PC-9 (cell line): ENCODE measurements at regions not wholly inside any gene's neighbourhood (a gene's known extent, or its start where the extent isn't known, plus 50 kb on each side); places are given as distances from the start of the nearest gene placed in this dataset.

Experiments
- BruUV-seq: library from RNA; stranded (reverse); fragments of 400-500 nt; replicated peaks from 2 replicates; lab custom pipeline; 2021; lab: Mats Ljungman, UMichigan
- CTCF ChIA-PET: fragments of 300-600 bp; sonication (Branson Sonifier 250); formaldehyde crosslinking; loops from one replicate; lab custom pipeline; 2022; ENCODE audit warnings: antibody characterized with exemption; lab: Charles Lee
- POLR2A ChIA-PET: fragments of 300-600 bp; sonication (Branson Sonifier 250); formaldehyde crosslinking; loops from one replicate; lab custom pipeline; 2022; ENCODE audit warnings: antibody characterized with exemption; ENCODE audit not compliant: unreplicated experiment; lab: Charles Lee
- DNase-seq, 2 experiments: peaks; one replicate each; pipeline versions ENCODE4 v3.0.0 to v3.0.0-alpha.2; 2015 to 2022; ENCODE audit warnings: mixed read lengths in 1 of 2
- H2AFZ ChIP-seq: fragments of 200-600 bp; sonication (generic); 2 replicates; pipeline ENCODE4 v1.8.1; 2017; ENCODE audit warnings: antibody characterized with exemption
- H3F3A ChIP-seq: fragments of 200-600 bp; sonication (generic); 2 replicates; pipeline ENCODE4 v1.8.1; 2017; ENCODE audit warnings: antibody characterized with exemption, mild to moderate bottlenecking, low read depth; ENCODE audit not compliant: insufficient read depth
- H3K27ac ChIP-seq: fragments of 200-600 bp; sonication (generic); 2 replicates; pipeline ENCODE4 v1.6.1; 2016; ENCODE audit warnings: mixed run types
- H3K27me3 ChIP-seq: fragments of 200-600 bp; sonication (generic); 2 replicates; pipeline ENCODE4 v1.6.1; 2016; ENCODE audit warnings: low read depth, mixed run types; ENCODE audit not compliant: insufficient read depth
- H3K36me3 ChIP-seq: fragments of 200-600 bp; sonication (generic); 2 replicates; pipeline ENCODE4 v1.6.1; 2016; ENCODE audit warnings: low read depth, mixed run types
- H3K4me1 ChIP-seq: fragments of 200-600 bp; sonication (generic); replicated peaks from 2 replicates; pipeline ENCODE4 v1.6.1; 2016; ENCODE audit warnings: mixed run types; ENCODE audit not compliant: insufficient read depth
- H3K4me2 ChIP-seq: fragments of 200-600 bp; sonication (generic); 2 replicates; pipeline ENCODE4 v1.6.1; 2017; ENCODE audit warnings: mixed run types
- H3K4me3 ChIP-seq: fragments of 200-600 bp; sonication (generic); 2 replicates; pipeline ENCODE4 v1.6.1; 2016; ENCODE audit warnings: mixed run types
- H3K79me2 ChIP-seq: fragments of 200-600 bp; sonication (generic); 2 replicates; pipeline ENCODE4 v1.6.1; 2017; ENCODE audit warnings: low read depth, mixed run types
- H3K9me2 ChIP-seq: fragments of 200-600 bp; sonication (generic); 2 replicates; pipeline ENCODE4 v1.8.1; 2017; ENCODE audit warnings: mild to moderate bottlenecking; ENCODE audit not compliant: insufficient read depth
- H3K9me3 ChIP-seq: fragments of 200-600 bp; sonication (generic); 2 replicates; pipeline ENCODE4 v1.8.1; 2016; ENCODE audit warnings: low read depth; ENCODE audit not compliant: insufficient read depth
- H4K20me1 ChIP-seq: fragments of 200-600 bp; sonication (generic); 2 replicates; pipeline ENCODE4 v1.8.1; 2017; ENCODE audit not compliant: insufficient read depth
- EZH2 ChIP-seq: fragments of 200-600 bp; sonication (generic); IDR thresholded peaks from 2 replicates; pipeline ENCODE4 v1.8.0; 2017; ENCODE audit warnings: antibody characterized with exemption, low read depth
- intact Hi-C: fragments of 100-400 bp; cut with micrococcal nuclease; formaldehyde crosslinking; loops from one replicate; pipeline ENCODE4 v1.10.0; 2022; ENCODE audit not compliant: unreplicated experiment
- TF ChIP-seq, protein P1 (sequence below): fragments of 200-600 bp; sonication (generic); conservative IDR thresholded peaks from 2 replicates; pipeline ENCODE4 v1.6.1; 2017; ENCODE audit warnings: mixed run types, antibody characterized with exemption, mild to moderate bottlenecking, moderate library complexity

DNA sequence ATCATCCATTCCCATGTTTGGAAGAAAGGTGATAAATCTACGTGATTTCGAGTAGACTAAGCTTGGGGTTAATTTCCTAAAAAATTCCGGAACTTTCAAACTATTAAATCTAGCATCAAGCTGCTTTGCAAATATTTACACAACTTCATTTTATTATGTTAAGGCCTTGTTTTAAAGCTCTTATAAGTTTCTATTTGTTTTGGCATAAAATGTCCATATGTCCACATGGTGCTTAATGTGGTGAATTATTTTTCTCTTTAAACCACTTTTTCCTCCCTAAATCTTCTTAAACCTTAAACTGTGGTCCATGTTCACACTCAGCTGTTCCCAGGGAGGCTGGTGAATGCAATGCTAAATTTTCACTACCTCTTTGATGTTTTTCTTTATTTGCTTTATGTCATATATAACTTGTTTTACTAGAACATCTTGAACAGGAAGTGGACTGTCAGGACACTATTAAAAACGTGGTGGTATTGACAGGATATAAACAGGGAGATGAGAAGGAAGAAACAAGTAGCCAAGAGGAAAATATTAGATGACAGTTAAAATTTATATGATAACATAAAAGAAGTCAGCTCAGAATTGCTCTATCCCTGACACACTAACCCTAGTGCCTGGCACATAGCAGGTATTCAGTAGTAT lies 72.5 kb upstream of the AGTR1 start:
- Histone ChIP-seq H3K27me3 (no peaks in the 10 kb centered on the region), H4K20me1 (no peaks in the 10 kb centered on the region), H3K9me2 (no peaks in the 10 kb centered on the region), H3K27ac (no peak overlapping the region), H3K4me2 (no peak overlapping the region), H3K9me3 (no peaks in the 10 kb centered on the region), H3K36me3 (no peaks in the 10 kb centered on the region), H3K4me1 (no peaks in the 10 kb centered on the region), H2AFZ (no peak overlapping the region), H3K4me3 (no peak overlapping the region), H3K79me2 (no peaks in the 10 kb centered on the region), H3F3A (no peaks in the 10 kb centered on the region)
- ChIA-PET POLR2A (no interaction called here), CTCF (no interaction called here)
- intact Hi-C loops, result no loop called here
- BruUV-seq, result no TSS peak
- DNase-seq, result no peak
- no peak for TF ChIP-seq EZH2
- TF ChIP-seq, protein P1, sequence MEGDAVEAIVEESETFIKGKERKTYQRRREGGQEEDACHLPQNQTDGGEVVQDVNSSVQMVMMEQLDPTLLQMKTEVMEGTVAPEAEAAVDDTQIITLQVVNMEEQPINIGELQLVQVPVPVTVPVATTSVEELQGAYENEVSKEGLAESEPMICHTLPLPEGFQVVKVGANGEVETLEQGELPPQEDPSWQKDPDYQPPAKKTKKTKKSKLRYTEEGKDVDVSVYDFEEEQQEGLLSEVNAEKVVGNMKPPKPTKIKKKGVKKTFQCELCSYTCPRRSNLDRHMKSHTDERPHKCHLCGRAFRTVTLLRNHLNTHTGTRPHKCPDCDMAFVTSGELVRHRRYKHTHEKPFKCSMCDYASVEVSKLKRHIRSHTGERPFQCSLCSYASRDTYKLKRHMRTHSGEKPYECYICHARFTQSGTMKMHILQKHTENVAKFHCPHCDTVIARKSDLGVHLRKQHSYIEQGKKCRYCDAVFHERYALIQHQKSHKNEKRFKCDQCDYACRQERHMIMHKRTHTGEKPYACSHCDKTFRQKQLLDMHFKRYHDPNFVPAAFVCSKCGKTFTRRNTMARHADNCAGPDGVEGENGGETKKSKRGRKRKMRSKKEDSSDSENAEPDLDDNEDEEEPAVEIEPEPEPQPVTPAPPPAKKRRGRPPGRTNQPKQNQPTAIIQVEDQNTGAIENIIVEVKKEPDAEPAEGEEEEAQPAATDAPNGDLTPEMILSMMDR, result no peak

DNA sequence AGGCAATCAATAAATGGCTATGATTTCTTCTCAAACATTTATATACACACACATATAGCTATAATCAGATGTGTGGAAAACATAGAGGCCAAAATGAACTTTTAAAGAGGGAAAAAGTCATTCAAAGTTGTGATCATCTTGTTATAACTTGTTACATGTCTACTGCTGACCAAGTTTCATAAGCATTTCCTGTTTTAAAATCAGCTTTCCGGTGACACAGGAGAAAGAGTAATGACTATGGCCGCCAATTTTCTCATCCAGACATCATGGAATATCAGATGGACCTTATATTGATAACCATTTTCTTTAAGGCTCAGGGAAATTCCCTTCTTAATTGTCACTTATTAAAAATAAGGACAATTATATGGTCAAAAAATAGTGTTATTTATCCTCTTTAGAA lies 71.7 kb upstream of the AGTR1 start:
- Histone ChIP-seq H3K9me3 (no peaks in the 10 kb centered on the region), H3K4me2 (no peak overlapping the region), H3F3A (no peaks in the 10 kb centered on the region), H3K4me1 (no peaks in the 10 kb centered on the region), H3K9me2 (no peaks in the 10 kb centered on the region), H4K20me1 (no peaks in the 10 kb centered on the region), H3K27me3 (no peaks in the 10 kb centered on the region), H3K4me3 (no peak overlapping the region), H3K27ac (no peak overlapping the region), H3K79me2 (no peaks in the 10 kb centered on the region), H2AFZ (no peak overlapping the region), H3K36me3 (no peaks in the 10 kb centered on the region)
- no peak for DNase-seq
- ChIA-PET POLR2A (no interaction called here), CTCF (no interaction called here)
- no TSS peak for BruUV-seq
- TF ChIP-seq, protein P1, result no peak
- TF ChIP-seq EZH2, result no peak
- intact Hi-C loops, result no loop called here

DNA sequence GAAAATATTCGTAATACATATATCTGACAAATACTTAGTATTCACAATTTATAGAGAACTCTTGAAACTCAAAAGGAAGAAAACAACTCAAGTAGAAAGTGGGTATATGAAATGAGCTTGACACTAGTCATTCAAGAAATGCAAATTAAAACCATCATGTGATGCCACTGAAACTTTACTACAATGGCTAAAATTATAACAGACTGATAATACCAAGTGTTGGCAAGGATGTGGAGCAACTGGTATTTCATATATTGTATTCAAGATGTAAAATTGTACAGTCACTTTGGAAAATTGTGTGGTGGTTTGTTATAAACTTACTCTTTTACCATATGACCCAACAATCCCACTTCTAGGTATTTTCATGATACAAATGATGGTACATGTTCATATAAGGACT lies 68.7 kb upstream of the AGTR1 start:
- H3K27me3 ChIP-seq, result no peaks in the 10 kb centered on the region
- no peak overlapping the region for H3K4me3 ChIP-seq
- intact Hi-C loops, result no loop called here
- H3K9me2 ChIP-seq, result no peaks in the 10 kb centered on the region
- H2AFZ ChIP-seq, result no peak overlapping the region
- TF ChIP-seq EZH2, result no peak
- TF ChIP-seq, protein P1, result no peak
- H3K79me2 ChIP-seq, result no peaks in the 10 kb centered on the region
- no peaks in the 10 kb centered on the region for H3K36me3 ChIP-seq
- no peak overlapping the region for H3K27ac ChIP-seq
- H3K9me3 ChIP-seq, result no peaks in the 10 kb centered on the region
- H3K4me2 ChIP-seq, result no peak overlapping the region
- ChIA-PET POLR2A (no interaction called here), CTCF (no interaction called here)
- H3F3A ChIP-seq, result no peaks in the 10 kb centered on the region
- H3K4me1 ChIP-seq, result no peaks in the 10 kb centered on the region
- no peaks in the 10 kb centered on the region for H4K20me1 ChIP-seq
- no TSS peak for BruUV-seq
- DNase-seq, result no peak
